ENCODE measurements at regions not wholly inside any gene's neighbourhood (a gene's known extent, or its start where the extent isn't known, plus 50 kb on each side); places are given as distances from the start of the nearest gene placed in this dataset.

DNA sequence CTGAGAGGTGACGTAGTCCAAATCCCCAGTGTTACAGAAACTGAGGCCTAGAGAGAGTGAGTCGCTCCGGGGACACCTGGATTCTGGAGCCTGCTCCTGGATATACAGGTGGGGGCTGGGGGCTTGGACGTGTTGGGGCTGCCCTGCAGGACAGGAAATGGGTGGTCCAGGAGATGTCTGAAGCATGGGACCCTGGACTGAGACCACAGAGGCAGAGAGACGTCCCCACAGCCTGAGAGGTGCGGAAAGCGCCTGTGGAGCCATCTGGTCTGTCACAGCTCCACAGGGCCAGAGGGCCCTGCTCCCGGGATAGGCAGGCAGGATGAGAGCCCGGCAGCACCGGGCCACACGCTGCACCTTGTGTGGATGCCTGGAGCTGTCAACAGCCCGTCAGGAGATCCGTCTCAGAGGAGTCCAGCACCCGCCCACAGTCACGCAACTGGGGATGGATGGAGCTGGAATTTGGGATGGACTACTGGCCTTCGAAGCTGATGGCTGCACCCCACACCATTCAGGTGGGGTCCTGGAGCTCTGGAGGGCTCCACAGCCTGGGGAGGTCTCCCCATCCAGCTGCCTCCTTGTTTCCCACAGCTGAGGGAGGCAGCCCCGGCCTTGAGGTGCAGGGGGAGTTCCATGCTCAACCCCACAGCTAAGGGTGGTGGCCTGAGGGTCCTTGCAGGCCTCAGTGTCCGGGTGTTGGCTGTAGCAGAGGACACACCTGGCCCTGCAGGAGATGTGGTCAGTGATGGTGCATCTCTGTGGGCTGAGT, 303.0 kb downstream of the NDUFA10 start:
- TF ChIP-seq POLR2A (IDR thresholded peaks at IDR 0.05) (no peak), POLR2AphosphoS5 (IDR thresholded peaks at IDR 0.05) (no peak)
- TF ChIP-seq, protein P1, sequence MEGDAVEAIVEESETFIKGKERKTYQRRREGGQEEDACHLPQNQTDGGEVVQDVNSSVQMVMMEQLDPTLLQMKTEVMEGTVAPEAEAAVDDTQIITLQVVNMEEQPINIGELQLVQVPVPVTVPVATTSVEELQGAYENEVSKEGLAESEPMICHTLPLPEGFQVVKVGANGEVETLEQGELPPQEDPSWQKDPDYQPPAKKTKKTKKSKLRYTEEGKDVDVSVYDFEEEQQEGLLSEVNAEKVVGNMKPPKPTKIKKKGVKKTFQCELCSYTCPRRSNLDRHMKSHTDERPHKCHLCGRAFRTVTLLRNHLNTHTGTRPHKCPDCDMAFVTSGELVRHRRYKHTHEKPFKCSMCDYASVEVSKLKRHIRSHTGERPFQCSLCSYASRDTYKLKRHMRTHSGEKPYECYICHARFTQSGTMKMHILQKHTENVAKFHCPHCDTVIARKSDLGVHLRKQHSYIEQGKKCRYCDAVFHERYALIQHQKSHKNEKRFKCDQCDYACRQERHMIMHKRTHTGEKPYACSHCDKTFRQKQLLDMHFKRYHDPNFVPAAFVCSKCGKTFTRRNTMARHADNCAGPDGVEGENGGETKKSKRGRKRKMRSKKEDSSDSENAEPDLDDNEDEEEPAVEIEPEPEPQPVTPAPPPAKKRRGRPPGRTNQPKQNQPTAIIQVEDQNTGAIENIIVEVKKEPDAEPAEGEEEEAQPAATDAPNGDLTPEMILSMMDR (IDR thresholded peaks at IDR 0.05): no peak
